Immature natural killer cell (primary cell): ENCODE measurements at regions not wholly inside any gene's neighbourhood (a gene's known extent, or its start where the extent isn't known, plus 50 kb on each side); places are given as distances from the start of the nearest gene placed in this dataset.

Source experiments
- DNase-seq, 3 donors: peaks; one replicate each; pipeline ENCODE4 v3.0.0; 2022; ENCODE audit warnings: mixed read lengths in 1 of 3
- H3K27ac Mint-ChIP-seq, 6 donors: one replicate each; pipeline ENCODE4 v1.8.0; 2020; ENCODE audit warnings: mixed read lengths in 6 of 6, mild to moderate bottlenecking in 5 of 6, inconsistent platforms in 4 of 6, moderate library complexity in 3 of 6
- H3K27me3 Mint-ChIP-seq, 3 donors: one replicate each; pipeline ENCODE4 v1.8.0; 2020 to 2021; ENCODE audit warnings: low read depth in 3 of 3, mild to moderate bottlenecking in 3 of 3, mixed read lengths in 3 of 3, moderate library complexity in 3 of 3, inconsistent platforms in 1 of 3
- H3K36me3 Mint-ChIP-seq, 3 donors: one replicate each; pipeline ENCODE4 v1.8.0; 2020; ENCODE audit warnings: mixed read lengths in 3 of 3, inconsistent platforms in 2 of 3, mild to moderate bottlenecking in 2 of 3
- H3K4me1 Mint-ChIP-seq, 2 donors: one replicate each; pipeline ENCODE4 v1.8.0; 2020; ENCODE audit warnings: inconsistent platforms in 2 of 2, mild to moderate bottlenecking in 2 of 2, mixed read lengths in 2 of 2, moderate library complexity in 1 of 2
- H3K4me3 Mint-ChIP-seq, 5 donors: one replicate each; pipeline ENCODE4 v1.8.0; 2020; ENCODE audit warnings: mild to moderate bottlenecking in 5 of 5, mixed read lengths in 5 of 5, inconsistent platforms in 3 of 5, moderate library complexity in 3 of 5
- H3K9me3 Mint-ChIP-seq, 6 donors: one replicate each; pipeline ENCODE4 v1.8.0; 2020; ENCODE audit warnings: mild to moderate bottlenecking in 6 of 6, mixed read lengths in 6 of 6, inconsistent platforms in 4 of 6, moderate library complexity in 3 of 6

- Mint-ChIP-seq H3K36me3 (peaks cover 0 to 5% (median 4%) of the 10 kb centered on the region in 3 donors), H3K4me3 (no peak overlapping the region), H3K27me3 (peaks cover 0 to 5% (median 2%) of the 10 kb centered on the region in 3 donors), H3K27ac (no peak overlapping the region), H3K4me1 (no peaks in the 10 kb centered on the region), H3K9me3 (peaks cover 20 to 56% (median 29%) of the 10 kb centered on the region in 6 donors)
- no peak for DNase-seq
These were observed 54.5 kb upstream of the FAM78B start for GRCh38 chr1:166221316-166221715.

- Mint-ChIP-seq H3K4me3 (no peak overlapping the region), H3K4me1 (no peaks in the 10 kb centered on the region), H3K27me3 (peaks cover 0 to 4% (median 0%) of the 10 kb centered on the region in 3 donors), H3K36me3 (no peaks in the 10 kb centered on the region), H3K9me3 (peaks cover 5 to 19% (median 12%) of the 10 kb centered on the region in 6 donors), H3K27ac (no peak overlapping the region)
- DNase-seq: no peak
These were observed 67.1 kb upstream of the FAM78B start for GRCh38 chr1:166233750-166234366.

GRCh38 chr1:166235728-166236127, 68.9 kb upstream of the FAM78B start:
- peaks cover 0 to 2% (median 0%) of the 10 kb centered on the region in 3 donors for H3K27me3 Mint-ChIP-seq
- H3K36me3 Mint-ChIP-seq: no peaks in the 10 kb centered on the region
- H3K4me1 Mint-ChIP-seq: no peaks in the 10 kb centered on the region
- H3K9me3 Mint-ChIP-seq: peaks cover 2 to 19% (median 9%) of the 10 kb centered on the region in 6 donors
- H3K4me3 Mint-ChIP-seq: no peak overlapping the region
- H3K27ac Mint-ChIP-seq: no peak overlapping the region
- DNase-seq: no peak

- no peaks in the 10 kb centered on the region for H3K4me1 Mint-ChIP-seq
- H3K4me3 Mint-ChIP-seq: no peak overlapping the region
- H3K36me3 Mint-ChIP-seq: no peaks in the 10 kb centered on the region
- peaks cover 2% of the 10 kb centered on the region in 3 donors for H3K27me3 Mint-ChIP-seq
- no peak overlapping the region for H3K27ac Mint-ChIP-seq
- H3K9me3 Mint-ChIP-seq: peaks cover 0 to 7% (median 6%) of the 10 kb centered on the region in 6 donors
- DNase-seq: no peak
These were observed 70.9 kb upstream of the FAM78B start for GRCh38 chr1:166237675-166238074.

- Mint-ChIP-seq H3K4me1 (no peaks in the 10 kb centered on the region), H3K27ac (no peak overlapping the region), H3K27me3 (peaks cover 0 to 2% (median 2%) of the 10 kb centered on the region in 3 donors), H3K9me3 (peaks cover 5 to 30% (median 23%) of the 10 kb centered on the region in 6 donors), H3K36me3 (no peaks in the 10 kb centered on the region), H3K4me3 (no peak overlapping the region)
- no peak for DNase-seq
These were observed 86.4 kb upstream of the FAM78B start for GRCh38 chr1:166253076-166253779.

GRCh38 chr1:166258017-166258416, 91.2 kb upstream of the FAM78B start:
- Mint-ChIP-seq H3K9me3 (peaks cover 3 to 23% (median 11%) of the 10 kb centered on the region in 6 donors), H3K27ac (no peak overlapping the region), H3K36me3 (no peaks in the 10 kb centered on the region), H3K4me1 (no peaks in the 10 kb centered on the region), H3K27me3 (peaks cover 0 to 3% (median 0%) of the 10 kb centered on the region in 3 donors), H3K4me3 (no peak overlapping the region)
- DNase-seq: no peak

GRCh38 chr1:166261511-166261910, 94.7 kb upstream of the FAM78B start:
- no peak for DNase-seq
- no peaks in the 10 kb centered on the region for H3K4me1 Mint-ChIP-seq
- H3K27me3 Mint-ChIP-seq: peaks cover 0 to 2% (median 2%) of the 10 kb centered on the region in 3 donors
- H3K9me3 Mint-ChIP-seq: peaks cover 2 to 13% (median 7%) of the 10 kb centered on the region in 6 donors
- no peak overlapping the region for H3K27ac Mint-ChIP-seq
- H3K36me3 Mint-ChIP-seq: no peaks in the 10 kb centered on the region
- H3K4me3 Mint-ChIP-seq: no peak overlapping the region

- peaks cover 0 to 2% (median 1%) of the 10 kb centered on the region in 3 donors for H3K27me3 Mint-ChIP-seq
- no peak for DNase-seq
- H3K27ac Mint-ChIP-seq: peak overlapping the region in 1 of 6 donors; percentile 44
- no peaks in the 10 kb centered on the region for H3K36me3 Mint-ChIP-seq
- no peaks in the 10 kb centered on the region for H3K4me1 Mint-ChIP-seq
- H3K4me3 Mint-ChIP-seq: no peak overlapping the region
- H3K9me3 Mint-ChIP-seq: peaks cover 0 to 6% (median 2%) of the 10 kb centered on the region in 6 donors
These were observed 103.8 kb upstream of the FAM78B start for GRCh38 chr1:166270476-166271150.

GRCh38 chr1:166271151-166271538, 104.3 kb upstream of the FAM78B start:
- no peak for DNase-seq
- Mint-ChIP-seq H3K9me3 (peaks cover 1 to 5% (median 2%) of the 10 kb centered on the region in 6 donors), H3K36me3 (no peaks in the 10 kb centered on the region), H3K27ac (peak overlapping the region in 1 of 6 donors; percentile 44), H3K4me3 (no peak overlapping the region), H3K4me1 (no peaks in the 10 kb centered on the region), H3K27me3 (peaks cover 0 to 2% (median 1%) of the 10 kb centered on the region in 3 donors)

- Mint-ChIP-seq H3K4me1 (no peaks in the 10 kb centered on the region), H3K9me3 (peaks cover 0 to 9% (median 4%) of the 10 kb centered on the region in 6 donors), H3K27ac (no peak overlapping the region), H3K27me3 (peaks cover 0 to 2% (median 1%) of the 10 kb centered on the region in 3 donors), H3K4me3 (no peak overlapping the region), H3K36me3 (no peaks in the 10 kb centered on the region)
- DNase-seq: no peak
These were observed 105.4 kb upstream of the FAM78B start for GRCh38 chr1:166272155-166272554.

GRCh38 chr1:166272851-166273250, 106.0 kb upstream of the FAM78B start:
- H3K4me3 Mint-ChIP-seq: no peak overlapping the region
- no peak for DNase-seq
- no peak overlapping the region for H3K27ac Mint-ChIP-seq
- H3K27me3 Mint-ChIP-seq: peaks cover 0 to 3% (median 2%) of the 10 kb centered on the region in 3 donors
- H3K4me1 Mint-ChIP-seq: no peaks in the 10 kb centered on the region
- H3K9me3 Mint-ChIP-seq: peaks cover 2 to 9% (median 3%) of the 10 kb centered on the region in 6 donors
- no peaks in the 10 kb centered on the region for H3K36me3 Mint-ChIP-seq

- Mint-ChIP-seq H3K27me3 (peaks cover 0 to 3% (median 2%) of the 10 kb centered on the region in 3 donors), H3K4me3 (no peak overlapping the region), H3K4me1 (no peaks in the 10 kb centered on the region), H3K27ac (no peak overlapping the region), H3K9me3 (peaks cover 2 to 9% (median 3%) of the 10 kb centered on the region in 6 donors), H3K36me3 (no peaks in the 10 kb centered on the region)
- no peak for DNase-seq
These were observed 106.8 kb upstream of the FAM78B start for GRCh38 chr1:166273618-166274017.

GRCh38 chr1:166282391-166283137, 115.8 kb upstream of the FAM78B start:
- no peak for DNase-seq
- Mint-ChIP-seq H3K36me3 (no peaks in the 10 kb centered on the region), H3K9me3 (peaks cover 0 to 13% (median under 1%) of the 10 kb centered on the region in 6 donors), H3K4me1 (no peaks in the 10 kb centered on the region), H3K27ac (no peak overlapping the region), H3K4me3 (no peak overlapping the region), H3K27me3 (peaks cover 0 to 2% (median 0%) of the 10 kb centered on the region in 3 donors)
